ENCODE measurements at regions not wholly inside any gene's neighbourhood (a gene's known extent, or its start where the extent isn't known, plus 50 kb on each side); places are given as distances from the start of the nearest gene placed in this dataset.

DNA sequence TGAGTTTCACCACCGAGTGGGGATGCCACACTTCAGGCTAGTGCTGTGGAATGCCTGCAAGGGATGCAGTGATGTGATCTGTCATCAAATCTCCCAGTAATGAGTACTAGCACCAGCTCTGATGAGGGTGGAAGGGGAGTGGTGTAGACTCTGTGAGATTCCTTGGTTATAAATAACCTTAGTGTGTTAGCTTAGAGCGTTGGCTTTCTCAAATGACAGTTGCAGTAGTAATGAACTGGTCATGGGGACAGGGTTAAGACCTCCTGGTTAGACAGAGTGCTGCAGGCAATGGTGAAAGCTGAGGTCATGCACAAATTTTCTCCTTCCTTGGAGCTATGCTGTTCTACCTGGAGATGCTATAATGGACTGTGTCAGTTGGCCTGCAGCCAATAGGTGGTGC lies 1063.4 kb upstream of the CRIM1 start:
- Histone ChIP-seq H3K9me3 (ENCODE audit: control extremely low read depth in 1 of 5, control insufficient read depth in 4 of 5, insufficient read depth in 2 of 5, low read depth in 1 of 5, low read length in 4 of 5) (peaks cover 0 to 1% (median 0%) of the 10 kb centered on the region in 5 experiments), H3K27ac (ENCODE audit: insufficient read depth in 1 of 2, low read depth in 1 of 2, low read length in 2 of 2, poor library complexity in 1 of 2, severe bottlenecking in 2 of 2) (no peak overlapping the region), H3K4me1 (ENCODE audit: control extremely low read depth in 1 of 4, control insufficient read depth in 4 of 4, insufficient read depth in 4 of 4, low read length in 3 of 4) (no peaks in the 10 kb centered on the region), H3K4me3 (ENCODE audit: control insufficient read depth in 1 of 7, extremely low read depth in 1 of 7, insufficient read depth in 4 of 7, low read depth in 2 of 7, low read length in 6 of 7) (no peak overlapping the region), H3K27me3 (replicated peaks in 2 of 5; ENCODE audit: control insufficient read depth in 4 of 5, insufficient read depth in 5 of 5, low read length in 4 of 5) (no peaks in the 10 kb centered on the region), H3K36me3 (ENCODE audit: control insufficient read depth in 4 of 4, insufficient read depth in 4 of 4, low read length in 3 of 4) (no peaks in the 10 kb centered on the region)
- ChIA-PET CTCF (no interaction called here), POLR2A (no interaction called here)
- DNase-seq: no peak
- WGBS (ENCODE audit: insufficient coverage): 100% methylated on average over 2 of the region's 2 CpGs

DNA sequence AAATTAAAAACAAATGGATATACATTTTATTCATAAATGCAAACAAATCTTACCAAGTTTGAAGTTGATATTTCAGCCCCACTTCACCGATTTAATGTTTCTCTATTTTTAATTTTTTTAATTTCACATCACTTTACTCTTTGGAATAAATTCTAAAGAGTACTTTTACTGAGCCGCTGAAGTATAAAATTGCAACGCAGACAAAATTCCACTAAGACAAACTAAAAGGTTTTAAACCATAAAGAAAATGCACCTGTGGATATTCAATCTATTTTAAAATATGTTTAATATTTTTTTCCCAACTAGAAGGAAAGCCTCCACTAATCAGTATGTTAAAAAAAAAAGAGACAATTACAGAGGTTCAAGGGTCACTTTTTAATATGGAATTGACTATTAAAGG lies 1073.9 kb upstream of the CRIM1 start:
- WGBS (ENCODE audit: insufficient coverage): 100% methylated on average over 1 of the region's 3 CpGs
- no peak overlapping the region for H3K4me3 ChIP-seq (ENCODE audit: control insufficient read depth in 1 of 7, extremely low read depth in 1 of 7, insufficient read depth in 4 of 7, low read depth in 2 of 7, low read length in 6 of 7)
- no peaks in the 10 kb centered on the region for H3K27me3 ChIP-seq (replicated peaks in 2 of 5; ENCODE audit: control insufficient read depth in 4 of 5, insufficient read depth in 5 of 5, low read length in 4 of 5)
- no peaks in the 10 kb centered on the region for H3K36me3 ChIP-seq (ENCODE audit: control insufficient read depth in 4 of 4, insufficient read depth in 4 of 4, low read length in 3 of 4)
- ChIA-PET POLR2A (no interaction called here), CTCF (no interaction called here)
- H3K4me1 ChIP-seq (ENCODE audit: control extremely low read depth in 1 of 4, control insufficient read depth in 4 of 4, insufficient read depth in 4 of 4, low read length in 3 of 4): no peaks in the 10 kb centered on the region
- no peaks in the 10 kb centered on the region for H3K9me3 ChIP-seq (ENCODE audit: control extremely low read depth in 1 of 5, control insufficient read depth in 4 of 5, insufficient read depth in 2 of 5, low read depth in 1 of 5, low read length in 4 of 5)
- no peak overlapping the region for H3K27ac ChIP-seq (ENCODE audit: insufficient read depth in 1 of 2, low read depth in 1 of 2, low read length in 2 of 2, poor library complexity in 1 of 2, severe bottlenecking in 2 of 2)
- DNase-seq: no peak

DNA sequence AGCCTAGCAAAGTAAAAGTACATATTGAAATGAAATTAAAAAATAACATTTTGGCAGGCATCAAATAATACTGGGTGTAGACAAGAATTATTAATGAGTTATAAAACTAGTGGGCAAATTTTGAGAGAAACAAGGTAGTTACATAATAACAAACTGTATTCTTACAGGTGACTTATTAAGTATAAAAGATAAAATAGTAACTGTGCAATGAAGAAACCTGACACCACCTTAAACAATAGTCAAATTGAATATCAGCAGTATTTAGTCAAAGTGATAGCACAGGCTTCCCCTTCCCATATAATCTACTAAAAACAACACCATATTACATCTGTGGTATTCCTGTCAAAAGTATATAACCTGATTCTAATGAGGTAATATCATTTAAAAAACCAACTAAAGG lies 1099.8 kb upstream of the CRIM1 start:
- no peak for DNase-seq
- Histone ChIP-seq H3K4me3 (ENCODE audit: control insufficient read depth in 1 of 7, extremely low read depth in 1 of 7, insufficient read depth in 4 of 7, low read depth in 2 of 7, low read length in 6 of 7) (no peak overlapping the region), H3K27me3 (replicated peaks in 2 of 5; ENCODE audit: control insufficient read depth in 4 of 5, insufficient read depth in 5 of 5, low read length in 4 of 5) (no peaks in the 10 kb centered on the region), H3K36me3 (ENCODE audit: control insufficient read depth in 4 of 4, insufficient read depth in 4 of 4, low read length in 3 of 4) (no peaks in the 10 kb centered on the region), H3K4me1 (ENCODE audit: control extremely low read depth in 1 of 4, control insufficient read depth in 4 of 4, insufficient read depth in 4 of 4, low read length in 3 of 4) (no peaks in the 10 kb centered on the region), H3K9me3 (ENCODE audit: control extremely low read depth in 1 of 5, control insufficient read depth in 4 of 5, insufficient read depth in 2 of 5, low read depth in 1 of 5, low read length in 4 of 5) (no peaks in the 10 kb centered on the region), H3K27ac (ENCODE audit: insufficient read depth in 1 of 2, low read depth in 1 of 2, low read length in 2 of 2, poor library complexity in 1 of 2, severe bottlenecking in 2 of 2) (no peak overlapping the region)
- POLR2A ChIA-PET: no interaction called here
- CTCF ChIA-PET: no interaction called here

DNA sequence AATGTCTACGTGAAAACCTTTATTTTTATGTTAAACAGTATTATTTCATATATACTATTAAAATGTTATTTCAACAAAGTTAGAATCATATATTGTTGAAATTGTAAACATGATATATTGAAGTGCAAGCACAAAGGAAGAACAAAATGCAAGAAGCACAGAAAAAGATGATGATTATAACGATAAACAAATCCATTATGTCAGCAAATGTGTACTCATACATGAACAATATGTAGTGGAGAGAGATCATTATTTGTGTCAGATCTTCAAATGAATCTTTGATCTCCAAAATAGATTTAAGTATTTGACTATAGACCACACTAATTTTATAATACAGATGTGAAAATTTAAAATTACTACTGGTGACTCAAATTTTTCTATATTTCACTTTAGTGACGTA lies 1104.4 kb upstream of the CRIM1 start:
- Histone ChIP-seq H3K27ac (ENCODE audit: insufficient read depth in 1 of 2, low read depth in 1 of 2, low read length in 2 of 2, poor library complexity in 1 of 2, severe bottlenecking in 2 of 2) (no peak overlapping the region), H3K27me3 (replicated peaks in 2 of 5; ENCODE audit: control insufficient read depth in 4 of 5, insufficient read depth in 5 of 5, low read length in 4 of 5) (no peaks in the 10 kb centered on the region), H3K4me3 (ENCODE audit: control insufficient read depth in 1 of 7, extremely low read depth in 1 of 7, insufficient read depth in 4 of 7, low read depth in 2 of 7, low read length in 6 of 7) (no peak overlapping the region), H3K36me3 (ENCODE audit: control insufficient read depth in 4 of 4, insufficient read depth in 4 of 4, low read length in 3 of 4) (no peaks in the 10 kb centered on the region), H3K4me1 (ENCODE audit: control extremely low read depth in 1 of 4, control insufficient read depth in 4 of 4, insufficient read depth in 4 of 4, low read length in 3 of 4) (no peaks in the 10 kb centered on the region), H3K9me3 (ENCODE audit: control extremely low read depth in 1 of 5, control insufficient read depth in 4 of 5, insufficient read depth in 2 of 5, low read depth in 1 of 5, low read length in 4 of 5) (no peaks in the 10 kb centered on the region)
- ChIA-PET CTCF (no interaction called here), POLR2A (no interaction called here)
- WGBS (ENCODE audit: insufficient coverage): no CpG with 5 or more reads among the region's 3 CpGs
- no peak for DNase-seq

DNA sequence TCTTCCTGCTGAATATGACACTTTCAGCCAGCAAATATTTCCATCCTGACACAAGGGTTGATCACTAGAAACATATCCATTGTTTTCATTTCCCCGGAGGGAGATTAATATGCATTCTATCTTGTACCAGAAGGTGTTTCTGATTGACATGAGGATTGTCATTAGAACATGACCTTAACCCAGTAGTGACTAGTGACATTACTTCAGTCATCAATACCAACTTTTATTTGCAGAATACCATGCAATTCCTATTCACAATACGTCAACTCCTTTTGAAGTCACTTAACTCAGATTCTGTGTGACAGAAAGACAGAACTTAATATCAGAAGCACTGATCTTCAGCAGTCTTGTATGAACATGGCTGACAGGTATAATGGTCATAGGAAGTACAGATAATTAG lies 1108.9 kb upstream of the CRIM1 start:
- H3K27ac ChIP-seq (ENCODE audit: insufficient read depth in 1 of 2, low read depth in 1 of 2, low read length in 2 of 2, poor library complexity in 1 of 2, severe bottlenecking in 2 of 2): no peak overlapping the region
- no peaks in the 10 kb centered on the region for H3K4me1 ChIP-seq (ENCODE audit: control extremely low read depth in 1 of 4, control insufficient read depth in 4 of 4, insufficient read depth in 4 of 4, low read length in 3 of 4)
- DNase-seq: no peak
- no peaks in the 10 kb centered on the region for H3K36me3 ChIP-seq (ENCODE audit: control insufficient read depth in 4 of 4, insufficient read depth in 4 of 4, low read length in 3 of 4)
- 100% methylated on average over 1 of the region's 2 CpGs for WGBS (ENCODE audit: insufficient coverage)
- H3K27me3 ChIP-seq (replicated peaks in 2 of 5; ENCODE audit: control insufficient read depth in 4 of 5, insufficient read depth in 5 of 5, low read length in 4 of 5): no peaks in the 10 kb centered on the region
- no peak overlapping the region for H3K4me3 ChIP-seq (ENCODE audit: control insufficient read depth in 1 of 7, extremely low read depth in 1 of 7, insufficient read depth in 4 of 7, low read depth in 2 of 7, low read length in 6 of 7)
- no peaks in the 10 kb centered on the region for H3K9me3 ChIP-seq (ENCODE audit: control extremely low read depth in 1 of 5, control insufficient read depth in 4 of 5, insufficient read depth in 2 of 5, low read depth in 1 of 5, low read length in 4 of 5)
- CTCF ChIA-PET: no interaction called here
- POLR2A ChIA-PET: no interaction called here

DNA sequence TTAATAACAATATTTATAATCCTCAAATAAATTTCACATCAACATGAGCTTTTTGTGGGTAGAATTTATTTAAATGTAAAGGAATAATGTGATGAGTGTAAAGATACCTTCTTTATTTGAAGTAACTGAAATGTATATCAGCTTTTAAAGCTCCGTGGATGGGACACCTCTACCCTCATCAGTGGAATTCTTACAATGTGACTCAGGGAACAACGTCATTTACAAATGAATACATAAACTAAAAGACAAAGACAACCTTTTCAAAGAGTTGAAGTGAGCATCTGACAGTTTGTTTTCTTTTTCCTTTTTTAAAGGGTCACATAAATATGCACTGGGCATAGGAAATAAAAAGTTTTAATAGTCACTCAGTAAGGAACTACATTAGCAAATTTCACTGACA lies 1127.0 kb upstream of the CRIM1 start:
- H3K27ac ChIP-seq (ENCODE audit: insufficient read depth in 1 of 2, low read depth in 1 of 2, low read length in 2 of 2, poor library complexity in 1 of 2, severe bottlenecking in 2 of 2): no peak overlapping the region
- no peaks in the 10 kb centered on the region for H3K36me3 ChIP-seq (ENCODE audit: control insufficient read depth in 4 of 4, insufficient read depth in 4 of 4, low read length in 3 of 4)
- H3K9me3 ChIP-seq (ENCODE audit: control extremely low read depth in 1 of 5, control insufficient read depth in 4 of 5, insufficient read depth in 2 of 5, low read depth in 1 of 5, low read length in 4 of 5): peaks cover 0 to 1% (median 0%) of the 10 kb centered on the region in 5 experiments
- no CpG with 5 or more reads among the region's 2 CpGs for WGBS (ENCODE audit: insufficient coverage)
- CTCF ChIA-PET: no interaction called here
- H3K27me3 ChIP-seq (replicated peaks in 2 of 5; ENCODE audit: control insufficient read depth in 4 of 5, insufficient read depth in 5 of 5, low read length in 4 of 5): no peaks in the 10 kb centered on the region
- H3K4me1 ChIP-seq (ENCODE audit: control extremely low read depth in 1 of 4, control insufficient read depth in 4 of 4, insufficient read depth in 4 of 4, low read length in 3 of 4): no peaks in the 10 kb centered on the region
- no peak for DNase-seq
- POLR2A ChIA-PET: no interaction called here
- H3K4me3 ChIP-seq (ENCODE audit: control insufficient read depth in 1 of 7, extremely low read depth in 1 of 7, insufficient read depth in 4 of 7, low read depth in 2 of 7, low read length in 6 of 7): no peak overlapping the region

DNA sequence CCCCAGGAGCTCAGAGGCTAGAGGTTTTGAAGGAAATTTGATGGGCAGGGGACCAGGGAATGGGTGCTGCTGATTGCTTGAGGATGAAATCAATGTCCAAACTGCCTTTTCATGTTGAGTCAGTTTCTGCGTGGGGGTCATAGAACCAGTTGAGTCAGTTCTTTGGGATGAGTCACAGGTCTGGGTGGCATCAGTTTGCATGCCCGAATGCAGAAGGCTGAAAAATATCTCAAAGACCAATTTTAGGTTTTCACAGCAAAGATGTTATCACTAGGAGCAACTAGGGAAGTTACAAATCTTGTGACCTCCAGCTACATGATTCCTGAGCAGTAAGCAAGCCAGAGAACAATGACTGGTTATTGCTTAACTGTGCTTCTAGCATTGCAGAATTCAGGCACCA lies 1135.1 kb upstream of the CRIM1 start:
- Histone ChIP-seq H3K36me3 (ENCODE audit: control insufficient read depth in 4 of 4, insufficient read depth in 4 of 4, low read length in 3 of 4) (no peaks in the 10 kb centered on the region), H3K9me3 (ENCODE audit: control extremely low read depth in 1 of 5, control insufficient read depth in 4 of 5, insufficient read depth in 2 of 5, low read depth in 1 of 5, low read length in 4 of 5) (peaks cover 0 to 2% (median 0%) of the 10 kb centered on the region in 5 experiments), H3K27me3 (replicated peaks in 2 of 5; ENCODE audit: control insufficient read depth in 4 of 5, insufficient read depth in 5 of 5, low read length in 4 of 5) (no peaks in the 10 kb centered on the region), H3K4me1 (ENCODE audit: control extremely low read depth in 1 of 4, control insufficient read depth in 4 of 4, insufficient read depth in 4 of 4, low read length in 3 of 4) (no peaks in the 10 kb centered on the region), H3K27ac (ENCODE audit: insufficient read depth in 1 of 2, low read depth in 1 of 2, low read length in 2 of 2, poor library complexity in 1 of 2, severe bottlenecking in 2 of 2) (no peak overlapping the region), H3K4me3 (ENCODE audit: control insufficient read depth in 1 of 7, extremely low read depth in 1 of 7, insufficient read depth in 4 of 7, low read depth in 2 of 7, low read length in 6 of 7) (no peak overlapping the region)
- no peak for DNase-seq
- ChIA-PET CTCF (no interaction called here), POLR2A (no interaction called here)
- 85% methylated on average over 2 of the region's 2 CpGs for WGBS (ENCODE audit: insufficient coverage)

DNA sequence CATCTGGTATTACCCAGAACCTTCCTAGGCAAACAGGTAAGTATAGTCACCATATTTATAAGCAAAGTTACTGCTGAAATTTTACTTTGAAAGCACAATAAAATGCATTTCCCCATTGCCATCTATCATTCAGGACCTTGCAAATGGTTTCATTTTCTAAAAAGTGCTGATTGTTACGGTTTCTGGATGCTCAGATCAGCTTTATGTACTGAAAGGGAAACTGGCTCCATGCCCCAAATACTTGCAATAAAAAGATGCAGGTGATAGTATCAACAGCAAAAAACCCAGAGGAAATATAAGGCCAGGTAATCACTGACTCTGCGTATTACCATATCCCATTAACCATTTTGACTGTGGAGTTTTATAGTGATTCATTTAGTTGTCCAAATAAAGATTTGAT lies 1150.7 kb upstream of the CRIM1 start:
- H3K4me3 ChIP-seq (ENCODE audit: control insufficient read depth in 1 of 7, extremely low read depth in 1 of 7, insufficient read depth in 4 of 7, low read depth in 2 of 7, low read length in 6 of 7): no peak overlapping the region
- ChIA-PET CTCF (no interaction called here), POLR2A (no interaction called here)
- no peaks in the 10 kb centered on the region for H3K27me3 ChIP-seq (replicated peaks in 2 of 5; ENCODE audit: control insufficient read depth in 4 of 5, insufficient read depth in 5 of 5, low read length in 4 of 5)
- no CpG with 5 or more reads among the region's 2 CpGs for WGBS (ENCODE audit: insufficient coverage)
- no peak for DNase-seq
- H3K36me3 ChIP-seq (ENCODE audit: control insufficient read depth in 4 of 4, insufficient read depth in 4 of 4, low read length in 3 of 4): no peaks in the 10 kb centered on the region
- no peaks in the 10 kb centered on the region for H3K9me3 ChIP-seq (ENCODE audit: control extremely low read depth in 1 of 5, control insufficient read depth in 4 of 5, insufficient read depth in 2 of 5, low read depth in 1 of 5, low read length in 4 of 5)
- no peak overlapping the region for H3K27ac ChIP-seq (ENCODE audit: insufficient read depth in 1 of 2, low read depth in 1 of 2, low read length in 2 of 2, poor library complexity in 1 of 2, severe bottlenecking in 2 of 2)
- no peaks in the 10 kb centered on the region for H3K4me1 ChIP-seq (ENCODE audit: control extremely low read depth in 1 of 4, control insufficient read depth in 4 of 4, insufficient read depth in 4 of 4, low read length in 3 of 4)

Measured in common myeloid progenitor, CD34-positive (primary cell).